Astrocyte (in vitro differentiated cells and primary cell): ENCODE measurements at regions not wholly inside any gene's neighbourhood (a gene's known extent, or its start where the extent isn't known, plus 50 kb on each side); places are given as distances from the start of the nearest gene placed in this dataset.

ENCODE experiments used
- DNase-seq: peaks from one replicate; pipeline ENCODE4 v3.0.0-alpha.2; 2010; ENCODE audit warnings: low read depth
- FAIRE-seq: peaks from 2 replicates; lab custom pipeline; 2011; peaks lifted over from hg19 to GRCh38; lab: Jason Lieb, UNC
- H2AFZ ChIP-seq: 2 replicates; pipeline ENCODE4 v1.6.0; 2012; ENCODE audit warnings: low read depth, low read length, inconsistent platforms
- H3K27ac ChIP-seq: 2 replicates; pipeline ENCODE4 v1.5.1; 2011; ENCODE audit warnings: low read depth, low read length, inconsistent platforms
- H3K27me3 ChIP-seq: 2 replicates; pipeline ENCODE4 v1.6.0; 2011; ENCODE audit warnings: low read length, inconsistent platforms; ENCODE audit not compliant: insufficient read depth
- H3K36me3 ChIP-seq: 2 replicates; pipeline ENCODE4 v1.5.1; 2011; ENCODE audit warnings: low read length, inconsistent platforms; ENCODE audit not compliant: insufficient read depth
- H3K4me1 ChIP-seq: 2 replicates; pipeline ENCODE4 v1.5.1; 2011; ENCODE audit warnings: low read length, inconsistent platforms; ENCODE audit not compliant: insufficient read depth
- H3K4me2 ChIP-seq: 2 replicates; pipeline ENCODE4 v1.6.0; 2012; ENCODE audit warnings: low read length, inconsistent platforms
- H3K4me3 ChIP-seq: 2 replicates; pipeline ENCODE4 v1.5.1; 2011; ENCODE audit warnings: low read depth, mild to moderate bottlenecking, low read length, inconsistent platforms; ENCODE audit not compliant: insufficient read depth
- H3K79me2 ChIP-seq: 2 replicates; pipeline ENCODE4 v1.6.0; 2012; ENCODE audit warnings: mild to moderate bottlenecking, low read length, inconsistent platforms; ENCODE audit not compliant: insufficient read depth
- H3K9ac ChIP-seq: 2 replicates; pipeline ENCODE4 v1.6.0; 2012; ENCODE audit warnings: mild to moderate bottlenecking, low read length, inconsistent platforms
- H3K9me3 ChIP-seq: 2 replicates; pipeline ENCODE4 v1.5.1; 2012; ENCODE audit warnings: low read depth, mild to moderate bottlenecking, low read length, inconsistent platforms; ENCODE audit not compliant: insufficient read depth
- H4K20me1 ChIP-seq: 2 replicates; pipeline ENCODE4 v1.6.0; 2012; ENCODE audit warnings: low read length, inconsistent platforms; ENCODE audit not compliant: insufficient read depth
- H3K27ac Mint-ChIP-seq: one replicate; pipeline ENCODE4 v1.8.0; 2021; ENCODE audit warnings: mild to moderate bottlenecking, mixed read lengths; ENCODE audit not compliant: unreplicated experiment
- H3K27me3 Mint-ChIP-seq: one replicate; pipeline ENCODE4 v1.8.0; 2021; ENCODE audit warnings: low read depth, mixed read lengths; ENCODE audit not compliant: unreplicated experiment
- H3K36me3 Mint-ChIP-seq: one replicate; pipeline ENCODE4 v1.8.0; 2021; ENCODE audit warnings: low read depth, mixed read lengths; ENCODE audit not compliant: unreplicated experiment
- H3K4me1 Mint-ChIP-seq: one replicate; pipeline ENCODE4 v1.8.0; 2021; ENCODE audit warnings: low read depth, mixed read lengths; ENCODE audit not compliant: unreplicated experiment
- H3K4me3 Mint-ChIP-seq: one replicate; pipeline ENCODE4 v1.8.0; 2021; ENCODE audit warnings: mild to moderate bottlenecking, moderate library complexity, mixed read lengths; ENCODE audit not compliant: unreplicated experiment
- H3K9me3 Mint-ChIP-seq: one replicate; pipeline ENCODE4 v1.8.0; 2021; ENCODE audit warnings: mild to moderate bottlenecking, mixed read lengths; ENCODE audit not compliant: unreplicated experiment
- EZH2 ChIP-seq: IDR thresholded peaks from 2 replicates; pipeline ENCODE4 v1.6.1; 2012; ENCODE audit warnings: mild to moderate bottlenecking, low read length, inconsistent platforms; ENCODE audit not compliant: insufficient read depth
- TF ChIP-seq, protein P1 (sequence below): IDR thresholded peaks from 2 replicates; pipeline ENCODE4 v1.5.1; 2011; ENCODE audit warnings: low read depth, mild to moderate bottlenecking, inconsistent platforms, low read length, moderate library complexity; ENCODE audit not compliant: insufficient read depth

DNA sequence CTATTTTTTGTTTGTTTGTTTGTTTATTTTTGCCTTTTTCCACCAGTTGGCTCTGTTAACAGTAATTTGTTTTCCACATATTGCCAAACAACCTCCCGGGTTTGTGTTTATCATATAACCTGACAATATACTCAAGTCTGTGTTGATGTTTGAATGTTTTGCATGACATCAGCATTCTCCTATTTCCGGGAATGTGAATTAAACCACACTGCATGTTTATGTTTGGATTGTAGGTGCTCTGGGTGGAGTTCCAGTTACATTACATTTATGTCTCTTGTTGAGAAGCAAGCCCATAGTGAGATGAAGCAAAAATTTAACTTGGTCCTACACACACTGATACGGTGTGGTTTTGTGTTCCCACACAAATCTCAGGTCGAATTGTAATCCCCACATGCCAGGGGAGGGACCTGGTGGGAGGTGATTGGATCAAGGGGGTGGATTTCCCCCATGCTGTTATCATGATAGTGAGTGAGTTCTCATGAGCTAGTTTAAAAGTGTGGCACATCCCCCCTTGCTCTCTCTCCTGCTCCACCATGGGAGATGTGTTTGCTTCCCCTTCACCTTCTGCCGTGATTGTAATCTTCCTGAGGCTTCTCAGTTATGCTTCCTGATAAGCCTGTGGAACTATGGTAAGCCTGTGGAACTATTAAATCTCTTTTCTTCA, 54.4 kb upstream of the CLNK start:
- Histone ChIP-seq H3K4me2 (peak overlapping the region; percentile 40), H3K4me3 (no peak overlapping the region), H4K20me1 (no peaks in the 10 kb centered on the region), H3K79me2 (no peaks in the 10 kb centered on the region), H3K27ac (no peak overlapping the region), H3K9ac (no peak overlapping the region), H3K4me1 (peaks cover 22% of the 10 kb centered on the region), H3K9me3 (no peaks in the 10 kb centered on the region), H3K36me3 (no peaks in the 10 kb centered on the region), H2AFZ (no peak overlapping the region), H3K27me3 (no peaks in the 10 kb centered on the region)
- no peak overlapping the region for H3K4me3 Mint-ChIP-seq
- H3K4me1 Mint-ChIP-seq, result no peaks in the 10 kb centered on the region
- DNase-seq (peak; percentile 37), FAIRE-seq (no peak)
- no peaks in the 10 kb centered on the region for H3K9me3 Mint-ChIP-seq
- H3K36me3 Mint-ChIP-seq, result no peaks in the 10 kb centered on the region
- TF ChIP-seq EZH2, result no peak
- TF ChIP-seq, protein P1, sequence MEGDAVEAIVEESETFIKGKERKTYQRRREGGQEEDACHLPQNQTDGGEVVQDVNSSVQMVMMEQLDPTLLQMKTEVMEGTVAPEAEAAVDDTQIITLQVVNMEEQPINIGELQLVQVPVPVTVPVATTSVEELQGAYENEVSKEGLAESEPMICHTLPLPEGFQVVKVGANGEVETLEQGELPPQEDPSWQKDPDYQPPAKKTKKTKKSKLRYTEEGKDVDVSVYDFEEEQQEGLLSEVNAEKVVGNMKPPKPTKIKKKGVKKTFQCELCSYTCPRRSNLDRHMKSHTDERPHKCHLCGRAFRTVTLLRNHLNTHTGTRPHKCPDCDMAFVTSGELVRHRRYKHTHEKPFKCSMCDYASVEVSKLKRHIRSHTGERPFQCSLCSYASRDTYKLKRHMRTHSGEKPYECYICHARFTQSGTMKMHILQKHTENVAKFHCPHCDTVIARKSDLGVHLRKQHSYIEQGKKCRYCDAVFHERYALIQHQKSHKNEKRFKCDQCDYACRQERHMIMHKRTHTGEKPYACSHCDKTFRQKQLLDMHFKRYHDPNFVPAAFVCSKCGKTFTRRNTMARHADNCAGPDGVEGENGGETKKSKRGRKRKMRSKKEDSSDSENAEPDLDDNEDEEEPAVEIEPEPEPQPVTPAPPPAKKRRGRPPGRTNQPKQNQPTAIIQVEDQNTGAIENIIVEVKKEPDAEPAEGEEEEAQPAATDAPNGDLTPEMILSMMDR, result no peak
- H3K27me3 Mint-ChIP-seq, result peaks cover 8% of the 10 kb centered on the region
- no peak overlapping the region for H3K27ac Mint-ChIP-seq

DNA sequence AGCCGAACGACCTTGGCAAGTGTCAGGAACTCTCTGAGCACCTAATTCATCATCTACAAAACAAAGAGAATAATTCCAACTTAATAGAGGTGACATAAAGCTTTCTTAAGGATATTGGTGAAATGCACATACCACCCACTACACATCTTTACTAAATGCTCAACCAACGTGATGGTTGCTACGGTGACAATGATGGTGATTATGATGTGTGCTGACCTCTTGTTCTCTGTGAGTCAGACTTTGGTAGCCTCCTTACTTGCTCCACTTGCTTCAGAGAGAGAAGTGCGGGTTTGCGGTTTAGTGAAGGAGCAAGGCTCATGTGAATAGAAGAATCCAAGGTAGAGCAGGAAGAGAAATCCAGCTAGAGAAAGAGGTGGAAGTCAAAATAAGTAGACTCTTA, 52.8 kb upstream of the CLNK start:
- Histone ChIP-seq H3K79me2 (no peaks in the 10 kb centered on the region), H3K9me3 (no peaks in the 10 kb centered on the region), H3K36me3 (no peaks in the 10 kb centered on the region), H3K27ac (no peak overlapping the region), H3K27me3 (no peaks in the 10 kb centered on the region), H3K4me3 (no peak overlapping the region), H3K9ac (no peak overlapping the region), H2AFZ (no peak overlapping the region), H3K4me1 (peaks cover 22% of the 10 kb centered on the region), H3K4me2 (no peak overlapping the region), H4K20me1 (no peaks in the 10 kb centered on the region)
- TF ChIP-seq EZH2, result no peak
- TF ChIP-seq, protein P1, result peak; percentile 20
- Mint-ChIP-seq H3K36me3 (no peaks in the 10 kb centered on the region), H3K4me3 (no peak overlapping the region), H3K9me3 (no peaks in the 10 kb centered on the region), H3K27ac (no peak overlapping the region), H3K27me3 (peaks cover 8% of the 10 kb centered on the region), H3K4me1 (no peaks in the 10 kb centered on the region)
- FAIRE-seq (no peak), DNase-seq (peak; percentile 76)

DNA sequence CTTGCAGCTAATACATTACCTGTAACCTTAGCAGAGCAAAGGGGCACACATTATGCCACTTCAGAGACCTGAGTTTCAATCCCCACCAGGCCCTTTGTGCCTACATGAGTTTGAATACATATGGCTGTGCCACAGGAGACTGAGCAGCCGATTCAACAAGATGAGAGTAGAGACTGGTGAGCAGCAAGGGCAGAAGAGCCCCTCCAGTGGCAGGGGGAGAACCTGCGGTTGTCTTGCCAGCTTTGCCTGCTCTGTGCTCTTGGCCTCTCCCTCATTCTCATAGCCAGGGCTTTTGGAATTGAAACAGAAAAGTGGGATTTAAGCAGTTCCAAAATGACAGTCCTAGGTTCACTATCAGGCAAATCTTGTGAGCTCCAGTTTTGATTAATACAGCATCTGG, 52.3 kb upstream of the CLNK start:
- H3K9me3 ChIP-seq, result no peaks in the 10 kb centered on the region
- Mint-ChIP-seq H3K27me3 (peaks cover 8% of the 10 kb centered on the region), H3K36me3 (no peaks in the 10 kb centered on the region), H3K27ac (no peak overlapping the region), H3K9me3 (no peaks in the 10 kb centered on the region), H3K4me3 (no peak overlapping the region), H3K4me1 (no peaks in the 10 kb centered on the region)
- no peaks in the 10 kb centered on the region for H3K36me3 ChIP-seq
- no peak for FAIRE-seq
- no peak for DNase-seq
- H3K27me3 ChIP-seq, result no peaks in the 10 kb centered on the region
- H3K27ac ChIP-seq, result no peak overlapping the region
- H4K20me1 ChIP-seq, result no peaks in the 10 kb centered on the region
- TF ChIP-seq, protein P1, result no peak
- TF ChIP-seq EZH2, result no peak
- no peak overlapping the region for H3K4me3 ChIP-seq
- no peaks in the 10 kb centered on the region for H3K79me2 ChIP-seq
- H3K4me1 ChIP-seq, result peaks cover 22% of the 10 kb centered on the region
- no peak overlapping the region for H3K9ac ChIP-seq
- H2AFZ ChIP-seq, result no peak overlapping the region
- H3K4me2 ChIP-seq, result no peak overlapping the region
